ENCODE measurements at regions not wholly inside any gene's neighbourhood (a gene's known extent, or its start where the extent isn't known, plus 50 kb on each side); places are given as distances from the start of the nearest gene placed in this dataset.

DNA sequence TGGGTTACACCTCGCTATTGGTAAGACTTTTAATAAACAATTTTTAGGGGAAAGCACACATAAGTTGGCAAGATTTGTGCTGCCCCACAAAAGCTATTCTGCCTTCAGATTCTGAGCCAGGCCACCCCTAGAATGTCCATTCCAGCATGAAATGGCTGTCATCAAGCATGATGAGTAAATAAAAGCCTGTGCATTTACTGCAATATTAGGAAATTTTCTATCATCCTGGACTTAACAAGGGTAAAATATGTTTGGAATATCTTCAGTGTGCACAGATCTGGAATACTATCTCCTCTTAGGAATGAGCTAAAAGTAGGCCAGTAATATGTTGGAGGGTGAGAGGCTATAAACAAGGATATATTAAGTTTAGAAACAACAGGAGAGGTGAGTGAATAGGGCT, 510.9 kb downstream of the ANKRD50 start:
- no peaks in the 10 kb centered on the region for H3K36me3 ChIP-seq (ENCODE audit: insufficient read depth, low read length)
- no peaks in the 10 kb centered on the region for H3K79me2 ChIP-seq (ENCODE audit: insufficient read depth, low read length)
- no peak overlapping the region for H3K27ac ChIP-seq (ENCODE audit: low read depth, low read length)
- H3K4me2 ChIP-seq (ENCODE audit: low read length) = no peak overlapping the region
- no peak for TF ChIP-seq EZH2 (IDR thresholded peaks at IDR 0.05; ENCODE audit: insufficient read depth, low read length)
- TF ChIP-seq, protein P1, sequence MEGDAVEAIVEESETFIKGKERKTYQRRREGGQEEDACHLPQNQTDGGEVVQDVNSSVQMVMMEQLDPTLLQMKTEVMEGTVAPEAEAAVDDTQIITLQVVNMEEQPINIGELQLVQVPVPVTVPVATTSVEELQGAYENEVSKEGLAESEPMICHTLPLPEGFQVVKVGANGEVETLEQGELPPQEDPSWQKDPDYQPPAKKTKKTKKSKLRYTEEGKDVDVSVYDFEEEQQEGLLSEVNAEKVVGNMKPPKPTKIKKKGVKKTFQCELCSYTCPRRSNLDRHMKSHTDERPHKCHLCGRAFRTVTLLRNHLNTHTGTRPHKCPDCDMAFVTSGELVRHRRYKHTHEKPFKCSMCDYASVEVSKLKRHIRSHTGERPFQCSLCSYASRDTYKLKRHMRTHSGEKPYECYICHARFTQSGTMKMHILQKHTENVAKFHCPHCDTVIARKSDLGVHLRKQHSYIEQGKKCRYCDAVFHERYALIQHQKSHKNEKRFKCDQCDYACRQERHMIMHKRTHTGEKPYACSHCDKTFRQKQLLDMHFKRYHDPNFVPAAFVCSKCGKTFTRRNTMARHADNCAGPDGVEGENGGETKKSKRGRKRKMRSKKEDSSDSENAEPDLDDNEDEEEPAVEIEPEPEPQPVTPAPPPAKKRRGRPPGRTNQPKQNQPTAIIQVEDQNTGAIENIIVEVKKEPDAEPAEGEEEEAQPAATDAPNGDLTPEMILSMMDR (IDR thresholded peaks at IDR 0.05; ENCODE audit: insufficient read depth, low read depth, low read length) = no peak
- no peaks in the 10 kb centered on the region for H3K27me3 Mint-ChIP-seq (ENCODE audit: low read depth, unreplicated experiment)
- H3K27ac Mint-ChIP-seq (ENCODE audit: unreplicated experiment) = no peak overlapping the region
- no peak overlapping the region for H3K4me3 ChIP-seq (ENCODE audit: insufficient read depth, low read depth, low read length)
- no peak overlapping the region for H3K9ac ChIP-seq (ENCODE audit: low read length)
- H4K20me1 ChIP-seq (ENCODE audit: insufficient read depth, low read length) = no peaks in the 10 kb centered on the region
- H3K4me1 Mint-ChIP-seq (ENCODE audit: low read depth, unreplicated experiment) = peaks cover 15% of the 10 kb centered on the region
- H3K36me3 Mint-ChIP-seq (ENCODE audit: low read depth, unreplicated experiment) = no peaks in the 10 kb centered on the region
- H3K9me3 Mint-ChIP-seq (ENCODE audit: unreplicated experiment) = peaks cover 3% of the 10 kb centered on the region
- H2AFZ ChIP-seq (ENCODE audit: low read depth, low read length) = no peak overlapping the region
- H3K27me3 ChIP-seq (ENCODE audit: insufficient read depth, low read length) = no peaks in the 10 kb centered on the region
- peaks cover 18% of the 10 kb centered on the region for H3K4me1 ChIP-seq (ENCODE audit: insufficient read depth, low read length)
- FAIRE-seq (no peak), DNase-seq (ENCODE audit: low read depth) (no peak)
- H3K4me3 Mint-ChIP-seq (ENCODE audit: unreplicated experiment) = no peak overlapping the region
- H3K9me3 ChIP-seq (ENCODE audit: insufficient read depth, low read depth, low read length) = no peaks in the 10 kb centered on the region

DNA sequence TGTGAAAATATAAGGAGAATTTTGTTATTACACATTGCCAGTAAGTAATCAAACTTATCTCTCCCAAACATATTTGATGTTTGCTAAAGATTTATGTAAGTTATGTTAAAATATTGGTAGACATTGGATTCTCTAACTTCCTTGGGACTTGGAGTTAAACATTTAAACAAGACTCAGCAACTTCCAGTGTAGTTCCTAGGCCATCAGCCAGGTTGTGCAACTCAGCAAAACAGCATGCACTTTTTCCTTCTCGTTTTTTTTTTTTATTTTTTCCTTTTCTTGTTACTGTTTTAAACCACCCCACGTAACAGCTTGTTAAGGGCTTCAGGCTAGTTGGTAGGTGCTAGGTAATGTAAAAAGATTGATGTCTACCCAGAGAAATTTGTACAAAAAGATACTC, 510.4 kb downstream of the ANKRD50 start:
- H3K9ac ChIP-seq (ENCODE audit: low read length) = no peak overlapping the region
- no peak overlapping the region for H3K4me2 ChIP-seq (ENCODE audit: low read length)
- Mint-ChIP-seq H3K36me3 (ENCODE audit: low read depth, unreplicated experiment) (no peaks in the 10 kb centered on the region), H3K27me3 (ENCODE audit: low read depth, unreplicated experiment) (no peaks in the 10 kb centered on the region), H3K4me1 (ENCODE audit: low read depth, unreplicated experiment) (peaks cover 19% of the 10 kb centered on the region), H3K4me3 (ENCODE audit: unreplicated experiment) (no peak overlapping the region), H3K27ac (ENCODE audit: unreplicated experiment) (no peak overlapping the region), H3K9me3 (ENCODE audit: unreplicated experiment) (peaks cover 2% of the 10 kb centered on the region)
- no peaks in the 10 kb centered on the region for H3K27me3 ChIP-seq (ENCODE audit: insufficient read depth, low read length)
- H2AFZ ChIP-seq (ENCODE audit: low read depth, low read length) = no peak overlapping the region
- H4K20me1 ChIP-seq (ENCODE audit: insufficient read depth, low read length) = no peaks in the 10 kb centered on the region
- H3K79me2 ChIP-seq (ENCODE audit: insufficient read depth, low read length) = no peaks in the 10 kb centered on the region
- peaks cover 18% of the 10 kb centered on the region for H3K4me1 ChIP-seq (ENCODE audit: insufficient read depth, low read length)
- H3K36me3 ChIP-seq (ENCODE audit: insufficient read depth, low read length) = no peaks in the 10 kb centered on the region
- H3K27ac ChIP-seq (ENCODE audit: low read depth, low read length) = no peak overlapping the region
- no peaks in the 10 kb centered on the region for H3K9me3 ChIP-seq (ENCODE audit: insufficient read depth, low read depth, low read length)
- DNase-seq (ENCODE audit: low read depth) = no peak
- H3K4me3 ChIP-seq (ENCODE audit: insufficient read depth, low read depth, low read length) = no peak overlapping the region
- FAIRE-seq = no peak
- no peak for TF ChIP-seq EZH2 (IDR thresholded peaks at IDR 0.05; ENCODE audit: insufficient read depth, low read length)
- TF ChIP-seq, protein P1 (IDR thresholded peaks at IDR 0.05; ENCODE audit: insufficient read depth, low read depth, low read length) = no peak

DNA sequence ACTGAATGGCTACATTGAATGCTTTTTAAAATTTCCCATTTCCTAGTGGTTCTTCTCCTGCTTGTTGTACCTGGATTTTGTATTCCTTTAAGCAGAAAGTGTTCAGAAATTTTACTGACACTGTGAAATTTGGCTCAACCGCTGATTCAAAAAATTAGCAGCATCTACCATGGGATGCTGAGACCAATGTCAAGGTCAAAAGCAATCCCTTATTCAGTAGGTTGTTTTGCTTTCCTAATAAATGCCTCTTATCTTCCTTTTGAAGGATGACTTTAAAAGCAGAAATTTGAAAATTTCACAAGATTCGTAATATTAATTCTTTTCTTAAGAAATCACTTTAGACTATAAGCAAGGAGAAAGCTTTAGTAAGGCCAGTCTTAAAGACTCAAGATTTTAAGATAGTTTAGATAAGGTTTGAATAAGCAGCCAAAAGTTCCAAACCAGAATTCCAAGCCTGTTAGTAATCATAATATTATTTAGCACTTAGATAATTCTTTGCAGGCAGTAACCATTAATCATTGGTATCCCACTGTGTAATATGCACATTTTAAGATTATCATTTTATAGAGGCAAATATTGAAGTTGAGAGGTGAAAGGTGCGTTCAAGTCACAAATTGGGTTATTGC, 508.8 kb downstream of the ANKRD50 start:
- H3K4me1 Mint-ChIP-seq (ENCODE audit: low read depth, unreplicated experiment) = peaks cover 22% of the 10 kb centered on the region

More for the DNA sequence above, 508.8 kb downstream of the ANKRD50 start:
- H3K27ac Mint-ChIP-seq (ENCODE audit: unreplicated experiment) = no peak overlapping the region
- no peak overlapping the region for H3K9ac ChIP-seq (ENCODE audit: low read length)
- no peaks in the 10 kb centered on the region for H4K20me1 ChIP-seq (ENCODE audit: insufficient read depth, low read length)
- TF ChIP-seq, protein P1 (IDR thresholded peaks at IDR 0.05; ENCODE audit: insufficient read depth, low read depth, low read length) = no peak
- no peak for TF ChIP-seq EZH2 (IDR thresholded peaks at IDR 0.05; ENCODE audit: insufficient read depth, low read length)
- H3K27me3 ChIP-seq (ENCODE audit: insufficient read depth, low read length) = no peaks in the 10 kb centered on the region
- H3K4me3 Mint-ChIP-seq (ENCODE audit: unreplicated experiment) = no peak overlapping the region
- no peak overlapping the region for H3K4me3 ChIP-seq (ENCODE audit: insufficient read depth, low read depth, low read length)
- peaks cover 2% of the 10 kb centered on the region for H3K9me3 Mint-ChIP-seq (ENCODE audit: unreplicated experiment)
- peak; percentile 92 for DNase-seq (ENCODE audit: low read depth)
- no peaks in the 10 kb centered on the region for H3K36me3 ChIP-seq (ENCODE audit: insufficient read depth, low read length)
- H3K9me3 ChIP-seq (ENCODE audit: insufficient read depth, low read depth, low read length) = no peaks in the 10 kb centered on the region
- no peaks in the 10 kb centered on the region for H3K27me3 Mint-ChIP-seq (ENCODE audit: low read depth, unreplicated experiment)
- H3K36me3 Mint-ChIP-seq (ENCODE audit: low read depth, unreplicated experiment) = no peaks in the 10 kb centered on the region
- FAIRE-seq = peak; percentile 23
- H3K79me2 ChIP-seq (ENCODE audit: insufficient read depth, low read length) = no peaks in the 10 kb centered on the region
- peak overlapping the region; percentile 24 for H3K4me2 ChIP-seq (ENCODE audit: low read length)
- H3K4me1 ChIP-seq (ENCODE audit: insufficient read depth, low read length) = peaks cover 18% of the 10 kb centered on the region
- H2AFZ ChIP-seq (ENCODE audit: low read depth, low read length) = no peak overlapping the region
- H3K27ac ChIP-seq (ENCODE audit: low read depth, low read length) = peak overlapping the region; percentile 25
